Endodermal cell (in vitro differentiated cells): ENCODE measurements at regions not wholly inside any gene's neighbourhood (a gene's known extent, or its start where the extent isn't known, plus 50 kb on each side); places are given as distances from the start of the nearest gene placed in this dataset.

ENCODE experiments used
- DNase-seq: peaks from one replicate; pipeline ENCODE4 v3.0.0-alpha.2; 2017
- H3K27ac ChIP-seq: 2 replicates; pipeline ENCODE4 v1.5.1; 2013; ENCODE audit warnings: mild to moderate bottlenecking, low read depth, low read length, moderate library complexity
- H3K27me3 ChIP-seq: 2 replicates; pipeline ENCODE4 v1.6.1; 2013; ENCODE audit warnings: mild to moderate bottlenecking, low read length, moderate library complexity; ENCODE audit not compliant: insufficient read depth, control insufficient read depth, poor library complexity, severe bottlenecking
- H3K36me3 ChIP-seq: 2 replicates; pipeline ENCODE4 v1.7.0; 2013; ENCODE audit warnings: mild to moderate bottlenecking, low read length, moderate library complexity; ENCODE audit not compliant: control insufficient read depth, insufficient read depth
- H3K4me1 ChIP-seq: one replicate; pipeline ENCODE4 v1.7.0; 2013; ENCODE audit warnings: low read length; ENCODE audit not compliant: control insufficient read depth, insufficient read depth
- H3K4me3 ChIP-seq: 2 replicates; pipeline ENCODE4 v1.5.1; 2013; ENCODE audit warnings: mild to moderate bottlenecking, low read length, moderate library complexity
- H3K9ac ChIP-seq: 2 replicates; pipeline ENCODE4 v1.6.1; 2013; ENCODE audit warnings: mild to moderate bottlenecking, low read length, moderate library complexity; ENCODE audit not compliant: poor library complexity, severe bottlenecking; ENCODE audit errors: extremely low read depth
- H3K9me3 ChIP-seq: 2 replicates; pipeline ENCODE4 v1.6.1; 2013; ENCODE audit warnings: mild to moderate bottlenecking, low read length, moderate library complexity; ENCODE audit not compliant: control insufficient read depth
- H3K27ac Mint-ChIP-seq: 2 replicates; pipeline ENCODE4 v1.8.0; 2020; ENCODE audit warnings: mixed read lengths
- H3K27me3 Mint-ChIP-seq: 2 replicates; pipeline ENCODE4 v1.8.0; 2021; ENCODE audit warnings: mild to moderate bottlenecking, mixed read lengths; ENCODE audit not compliant: insufficient read depth
- H3K36me3 Mint-ChIP-seq: 2 replicates; pipeline ENCODE4 v1.8.0; 2020; ENCODE audit warnings: low read depth, mixed read lengths
- H3K4me1 Mint-ChIP-seq: 2 replicates; pipeline ENCODE4 v1.8.0; 2020; ENCODE audit warnings: mixed read lengths
- H3K4me3 Mint-ChIP-seq: 2 replicates; pipeline ENCODE4 v1.8.0; 2020; ENCODE audit warnings: mild to moderate bottlenecking, moderate library complexity, mixed read lengths
- H3K9me3 Mint-ChIP-seq: 2 replicates; pipeline ENCODE4 v1.8.0; 2020; ENCODE audit warnings: mild to moderate bottlenecking, mixed read lengths
- WGBS, 2 experiments: methylation state at CpG; one replicate each; pipeline versions ENCODE4 v1.1.5 to v1.1.7; 2013; ENCODE audit warnings: missing lambda C conversion rate in 2 of 2, mixed read lengths in 1 of 2; ENCODE audit not compliant: insufficient coverage in 1 of 2, insufficient read length in 1 of 2; 5-methylcytosine and 5-hydroxymethylcytosine counted together
- TF ChIP-seq, protein P1 (sequence below): fragments of 200-600 bp; sonication (generic); conservative IDR thresholded peaks from 2 replicates; pipeline ENCODE4 v1.5.0; 2021; ENCODE audit warnings: antibody characterized with exemption, mild to moderate bottlenecking

DNA sequence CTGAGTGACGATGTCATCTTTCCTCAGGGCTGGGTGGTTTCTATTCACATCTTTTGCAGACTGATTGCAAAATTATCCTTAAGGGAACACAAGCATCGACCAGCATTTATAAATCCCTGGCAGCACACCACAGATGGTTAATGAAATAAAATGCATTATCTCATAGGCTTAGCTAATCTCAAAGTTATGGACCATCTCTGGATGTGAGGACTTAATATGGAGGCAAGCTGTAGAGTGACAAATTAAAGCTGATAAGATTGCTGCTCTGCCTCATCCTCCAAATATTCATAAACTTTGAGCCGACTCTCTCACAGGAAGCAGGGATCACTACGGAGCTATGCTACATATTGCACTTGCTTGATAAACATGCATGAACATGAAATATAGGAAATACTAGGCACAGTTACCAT, 663.2 kb upstream of the RGMB start:
- peaks cover 11% of the 10 kb centered on the region for H3K36me3 ChIP-seq
- H3K27ac ChIP-seq = no peak overlapping the region
- Mint-ChIP-seq H3K9me3 (peaks cover 27% of the 10 kb centered on the region), H3K4me3 (no peak overlapping the region), H3K27ac (no peak overlapping the region), H3K27me3 (no peaks in the 10 kb centered on the region), H3K4me1 (no peaks in the 10 kb centered on the region), H3K36me3 (peaks cover 24% of the 10 kb centered on the region)
- H3K9ac ChIP-seq = no peak overlapping the region
- TF ChIP-seq, protein P1, sequence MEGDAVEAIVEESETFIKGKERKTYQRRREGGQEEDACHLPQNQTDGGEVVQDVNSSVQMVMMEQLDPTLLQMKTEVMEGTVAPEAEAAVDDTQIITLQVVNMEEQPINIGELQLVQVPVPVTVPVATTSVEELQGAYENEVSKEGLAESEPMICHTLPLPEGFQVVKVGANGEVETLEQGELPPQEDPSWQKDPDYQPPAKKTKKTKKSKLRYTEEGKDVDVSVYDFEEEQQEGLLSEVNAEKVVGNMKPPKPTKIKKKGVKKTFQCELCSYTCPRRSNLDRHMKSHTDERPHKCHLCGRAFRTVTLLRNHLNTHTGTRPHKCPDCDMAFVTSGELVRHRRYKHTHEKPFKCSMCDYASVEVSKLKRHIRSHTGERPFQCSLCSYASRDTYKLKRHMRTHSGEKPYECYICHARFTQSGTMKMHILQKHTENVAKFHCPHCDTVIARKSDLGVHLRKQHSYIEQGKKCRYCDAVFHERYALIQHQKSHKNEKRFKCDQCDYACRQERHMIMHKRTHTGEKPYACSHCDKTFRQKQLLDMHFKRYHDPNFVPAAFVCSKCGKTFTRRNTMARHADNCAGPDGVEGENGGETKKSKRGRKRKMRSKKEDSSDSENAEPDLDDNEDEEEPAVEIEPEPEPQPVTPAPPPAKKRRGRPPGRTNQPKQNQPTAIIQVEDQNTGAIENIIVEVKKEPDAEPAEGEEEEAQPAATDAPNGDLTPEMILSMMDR = no peak
- no peak overlapping the region for H3K4me3 ChIP-seq
- DNase-seq = no peak
- no peaks in the 10 kb centered on the region for H3K4me1 ChIP-seq
- H3K27me3 ChIP-seq = no peaks in the 10 kb centered on the region
- WGBS, 2 experiments = 67 to 88% methylated on average over 2 to 4 of the region's 4 CpGs
- H3K9me3 ChIP-seq = peaks cover 12% of the 10 kb centered on the region

DNA sequence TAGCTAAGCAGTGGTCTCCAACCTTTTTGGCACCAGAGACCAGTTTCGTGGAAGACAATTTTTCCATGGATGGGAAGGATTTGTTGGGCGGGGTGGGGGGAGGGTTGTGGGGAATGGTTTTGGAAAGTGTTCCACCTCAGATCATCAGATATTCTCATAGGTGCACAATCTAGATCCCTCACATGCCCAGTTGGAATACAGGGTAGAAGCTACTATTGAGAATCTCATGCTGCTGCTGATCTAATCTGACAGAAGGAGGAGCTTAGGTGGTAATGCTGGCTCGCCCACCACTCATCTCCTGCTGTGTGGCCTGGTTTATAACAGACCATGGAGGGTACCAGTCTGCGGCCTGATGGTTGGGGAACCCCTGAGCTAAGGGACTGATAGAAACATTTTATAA, 662.7 kb upstream of the RGMB start:
- Histone ChIP-seq H3K27me3 (no peaks in the 10 kb centered on the region), H3K4me1 (no peaks in the 10 kb centered on the region), H3K36me3 (peaks cover 11% of the 10 kb centered on the region), H3K9ac (no peak overlapping the region), H3K4me3 (no peak overlapping the region), H3K9me3 (peaks cover 12% of the 10 kb centered on the region), H3K27ac (no peak overlapping the region)
- Mint-ChIP-seq H3K36me3 (peaks cover 24% of the 10 kb centered on the region), H3K4me3 (no peak overlapping the region), H3K27ac (no peak overlapping the region), H3K4me1 (no peaks in the 10 kb centered on the region), H3K9me3 (peaks cover 27% of the 10 kb centered on the region), H3K27me3 (no peaks in the 10 kb centered on the region)
- TF ChIP-seq, protein P1 = no peak
- DNase-seq = no peak
- 80% methylated on average over 4 of the region's 4 CpGs; no CpG with 5 or more reads in 1 of the 2 experiments for WGBS, 2 experiments

DNA sequence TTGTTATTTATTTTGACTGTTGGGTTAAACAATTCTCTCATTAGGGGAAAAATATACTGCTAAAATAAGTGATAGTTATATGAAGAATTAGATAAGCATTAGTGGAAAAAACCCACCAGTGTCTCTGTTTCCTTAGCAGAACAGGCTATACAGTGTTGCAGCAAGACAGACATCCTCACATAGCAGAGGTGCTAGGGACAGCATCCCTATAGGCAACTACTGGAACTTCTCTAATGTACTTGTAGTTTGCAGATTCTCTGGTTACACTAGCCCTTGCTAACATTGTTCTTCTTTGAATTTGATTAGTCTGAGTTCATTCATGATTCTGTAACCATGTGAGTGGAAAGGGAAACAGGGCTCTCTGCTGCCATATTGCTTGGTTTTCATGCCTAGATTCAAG, 661.8 kb upstream of the RGMB start:
- no peaks in the 10 kb centered on the region for H3K4me1 ChIP-seq
- DNase-seq = no peak
- Mint-ChIP-seq H3K27me3 (no peaks in the 10 kb centered on the region), H3K9me3 (peaks cover 31% of the 10 kb centered on the region), H3K4me3 (no peak overlapping the region), H3K27ac (no peak overlapping the region), H3K4me1 (no peaks in the 10 kb centered on the region), H3K36me3 (peaks cover 31% of the 10 kb centered on the region)
- no peak overlapping the region for H3K4me3 ChIP-seq
- no peaks in the 10 kb centered on the region for H3K27me3 ChIP-seq
- no peak overlapping the region for H3K27ac ChIP-seq
- TF ChIP-seq, protein P1 = peak; percentile 60
- no peak overlapping the region for H3K9ac ChIP-seq
- H3K36me3 ChIP-seq = peaks cover 11% of the 10 kb centered on the region
- peaks cover 12% of the 10 kb centered on the region for H3K9me3 ChIP-seq
